HEK293 (cell line): ENCODE measurements at regions not wholly inside any gene's neighbourhood (a gene's known extent, or its start where the extent isn't known, plus 50 kb on each side); places are given as distances from the start of the nearest gene placed in this dataset.

Source experiments
- HOXA7 ChIP-seq: sonication (generic); formaldehyde crosslinking; IDR thresholded peaks from 2 replicates; pipeline ENCODE4 v1.8.1; 2022; ENCODE audit warnings: missing genetic modification reagents, borderline replicate concordance
- ZNF174 ChIP-seq: fragments of 450-650 bp; formaldehyde crosslinking; IDR thresholded peaks from 2 replicates; pipeline ENCODE4 v1.5.0; 2017; ENCODE audit warnings: missing biosample characterization, mild to moderate bottlenecking, missing genetic modification characterization
- ZNF175 ChIP-seq: fragments of 450-650 bp; formaldehyde crosslinking; IDR thresholded peaks from 2 replicates; pipeline ENCODE4 v1.5.1; 2016; ENCODE audit warnings: missing biosample characterization, missing genetic modification characterization
- ZNF214 ChIP-seq: fragments of 450-650 bp; formaldehyde crosslinking; IDR thresholded peaks from 2 replicates; pipeline ENCODE4 v1.5.1; 2017; ENCODE audit warnings: missing biosample characterization, mild to moderate bottlenecking, missing genetic modification characterization, borderline replicate concordance
- ZNF274 ChIP-seq, 2 experiments: fragments of 200-500 bp in 1 of 2; fragments of 450-650 bp in 1 of 2; sonication (Bioruptor generic) in 1 of 2; formaldehyde crosslinking in 1 of 2; IDR thresholded peaks; 2 replicates each; pipeline versions ENCODE4 v1.5.1 to v1.6.1; 2014 to 2016; ENCODE audit warnings: borderline replicate concordance in 1 of 2, inconsistent platforms in 1 of 2, low read length in 1 of 2, missing biosample characterization in 1 of 2, missing genetic modification characterization in 1 of 2
- ZNF292 ChIP-seq: fragments of 450-650 bp; formaldehyde crosslinking; IDR thresholded peaks from 2 replicates; pipeline ENCODE4 v1.5.1; 2016; ENCODE audit warnings: low read depth, missing biosample characterization, missing genetic modification characterization, borderline replicate concordance
- ZNF600 ChIP-seq: fragments of 450-650 bp; formaldehyde crosslinking; IDR thresholded peaks from 2 replicates; pipeline ENCODE4 v1.5.1; 2016; ENCODE audit warnings: missing biosample characterization, missing genetic modification characterization
- ZNF830 ChIP-seq: fragments of 450-650 bp; IDR thresholded peaks from 2 replicates; pipeline ENCODE4 v1.5.0; 2018; ENCODE audit warnings: missing biosample characterization, missing genetic modification characterization, low read depth, mild to moderate bottlenecking, moderate library complexity
- TF ChIP-seq, protein P1 (sequence below): fragments of 450-650 bp; formaldehyde crosslinking; optimal IDR thresholded peaks from 2 replicates; pipeline ENCODE3; 2016; ENCODE audit warnings: missing biosample characterization, mild to moderate bottlenecking, missing genetic modification characterization
- TF ChIP-seq, protein P2 (sequence below): fragments of 450-650 bp; formaldehyde crosslinking; IDR thresholded peaks from 2 replicates; pipeline ENCODE4 v1.5.1; 2016; ENCODE audit warnings: missing biosample characterization, missing genetic modification characterization
- TF ChIP-seq, protein P3 (sequence below): fragments of 450-650 bp; formaldehyde crosslinking; IDR thresholded peaks from 2 replicates; pipeline ENCODE4 v1.5.1; 2016; ENCODE audit warnings: missing biosample characterization, missing genetic modification characterization, borderline replicate concordance
- TF ChIP-seq, protein P4 (sequence below): fragments of 450-650 bp; formaldehyde crosslinking; IDR thresholded peaks from 2 replicates; pipeline ENCODE4 v1.5.1; 2016; ENCODE audit warnings: missing biosample characterization, missing genetic modification characterization
- TF ChIP-seq, protein P5 (sequence below): fragments of 450-650 bp; formaldehyde crosslinking; IDR thresholded peaks from 2 replicates; pipeline ENCODE4 v1.5.1; 2016; ENCODE audit warnings: missing biosample characterization, missing genetic modification characterization, low read depth
- TF ChIP-seq, protein P6 (sequence below): fragments of 450-650 bp; formaldehyde crosslinking; IDR thresholded peaks from 2 replicates; pipeline ENCODE4 v1.5.1; 2016; ENCODE audit warnings: missing biosample characterization, missing genetic modification characterization

DNA sequence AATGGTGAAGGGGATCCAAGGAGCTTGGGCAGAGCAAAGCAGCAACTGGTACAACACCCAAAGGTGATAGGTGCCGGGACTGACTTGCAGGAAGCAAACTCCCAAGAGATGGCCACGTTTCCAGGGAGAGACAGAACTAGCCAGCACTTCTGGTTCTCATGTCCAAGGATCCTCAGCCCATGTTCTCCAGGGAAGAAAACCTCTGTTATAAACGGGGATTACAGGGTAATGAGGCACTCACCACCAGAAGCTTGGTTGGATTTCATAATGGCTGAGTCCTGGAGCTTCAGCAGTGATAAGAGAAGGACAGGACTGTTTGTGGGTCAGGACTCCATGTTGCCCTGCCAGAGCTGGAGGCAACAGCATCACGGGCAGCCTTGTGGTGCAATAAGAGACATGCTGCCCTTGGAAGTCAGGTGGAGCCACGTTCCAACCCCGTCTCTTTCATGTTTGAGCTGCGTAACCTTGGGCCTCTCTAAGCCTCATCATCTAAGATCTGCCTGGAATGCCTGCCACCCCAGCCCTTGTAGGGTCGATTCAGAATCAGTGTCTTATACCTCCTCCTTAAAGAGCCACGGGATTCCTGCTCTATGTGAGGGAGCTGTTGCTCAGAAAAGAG lies 181.0 kb downstream of the ABHD5 start:
- TF ChIP-seq ZNF214 (tag by site-specific recombination) (no peak), ZNF830 (tag by site-specific recombination) (no peak), ZNF600 (no peak), ZNF292 (tag by site-specific recombination) (no peak), HOXA7 (CRISPR knock-in tag) (no peak), ZNF274 (IDR thresholded peaks at IDR 0.05; ENCODE audit: low read length) (no peak), ZNF274 (tag by site-specific recombination; IDR thresholded peaks at IDR 0.05; ENCODE audit: borderline replicate concordance) (no peak), ZNF174 (tag by site-specific recombination) (no peak), ZNF175 (tag by site-specific recombination) (no peak)
- TF ChIP-seq, protein P1, sequence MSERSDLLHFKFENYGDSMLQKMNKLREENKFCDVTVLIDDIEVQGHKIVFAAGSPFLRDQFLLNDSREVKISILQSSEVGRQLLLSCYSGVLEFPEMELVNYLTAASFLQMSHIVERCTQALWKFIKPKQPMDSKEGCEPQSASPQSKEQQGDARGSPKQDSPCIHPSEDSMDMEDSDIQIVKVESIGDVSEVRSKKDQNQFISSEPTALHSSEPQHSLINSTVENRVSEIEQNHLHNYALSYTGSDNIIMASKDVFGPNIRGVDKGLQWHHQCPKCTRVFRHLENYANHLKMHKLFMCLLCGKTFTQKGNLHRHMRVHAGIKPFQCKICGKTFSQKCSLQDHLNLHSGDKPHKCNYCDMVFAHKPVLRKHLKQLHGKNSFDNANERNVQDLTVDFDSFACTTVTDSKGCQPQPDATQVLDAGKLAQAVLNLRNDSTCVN = no peak
- TF ChIP-seq, protein P2, sequence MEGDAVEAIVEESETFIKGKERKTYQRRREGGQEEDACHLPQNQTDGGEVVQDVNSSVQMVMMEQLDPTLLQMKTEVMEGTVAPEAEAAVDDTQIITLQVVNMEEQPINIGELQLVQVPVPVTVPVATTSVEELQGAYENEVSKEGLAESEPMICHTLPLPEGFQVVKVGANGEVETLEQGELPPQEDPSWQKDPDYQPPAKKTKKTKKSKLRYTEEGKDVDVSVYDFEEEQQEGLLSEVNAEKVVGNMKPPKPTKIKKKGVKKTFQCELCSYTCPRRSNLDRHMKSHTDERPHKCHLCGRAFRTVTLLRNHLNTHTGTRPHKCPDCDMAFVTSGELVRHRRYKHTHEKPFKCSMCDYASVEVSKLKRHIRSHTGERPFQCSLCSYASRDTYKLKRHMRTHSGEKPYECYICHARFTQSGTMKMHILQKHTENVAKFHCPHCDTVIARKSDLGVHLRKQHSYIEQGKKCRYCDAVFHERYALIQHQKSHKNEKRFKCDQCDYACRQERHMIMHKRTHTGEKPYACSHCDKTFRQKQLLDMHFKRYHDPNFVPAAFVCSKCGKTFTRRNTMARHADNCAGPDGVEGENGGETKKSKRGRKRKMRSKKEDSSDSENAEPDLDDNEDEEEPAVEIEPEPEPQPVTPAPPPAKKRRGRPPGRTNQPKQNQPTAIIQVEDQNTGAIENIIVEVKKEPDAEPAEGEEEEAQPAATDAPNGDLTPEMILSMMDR (tag by site-specific recombination) = no peak
- TF ChIP-seq, protein P3, sequence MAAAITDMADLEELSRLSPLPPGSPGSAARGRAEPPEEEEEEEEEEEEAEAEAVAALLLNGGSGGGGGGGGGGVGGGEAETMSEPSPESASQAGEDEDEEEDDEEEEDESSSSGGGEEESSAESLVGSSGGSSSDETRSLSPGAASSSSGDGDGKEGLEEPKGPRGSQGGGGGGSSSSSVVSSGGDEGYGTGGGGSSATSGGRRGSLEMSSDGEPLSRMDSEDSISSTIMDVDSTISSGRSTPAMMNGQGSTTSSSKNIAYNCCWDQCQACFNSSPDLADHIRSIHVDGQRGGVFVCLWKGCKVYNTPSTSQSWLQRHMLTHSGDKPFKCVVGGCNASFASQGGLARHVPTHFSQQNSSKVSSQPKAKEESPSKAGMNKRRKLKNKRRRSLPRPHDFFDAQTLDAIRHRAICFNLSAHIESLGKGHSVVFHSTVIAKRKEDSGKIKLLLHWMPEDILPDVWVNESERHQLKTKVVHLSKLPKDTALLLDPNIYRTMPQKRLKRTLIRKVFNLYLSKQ (tag by site-specific recombination) = no peak
- TF ChIP-seq, protein P4, sequence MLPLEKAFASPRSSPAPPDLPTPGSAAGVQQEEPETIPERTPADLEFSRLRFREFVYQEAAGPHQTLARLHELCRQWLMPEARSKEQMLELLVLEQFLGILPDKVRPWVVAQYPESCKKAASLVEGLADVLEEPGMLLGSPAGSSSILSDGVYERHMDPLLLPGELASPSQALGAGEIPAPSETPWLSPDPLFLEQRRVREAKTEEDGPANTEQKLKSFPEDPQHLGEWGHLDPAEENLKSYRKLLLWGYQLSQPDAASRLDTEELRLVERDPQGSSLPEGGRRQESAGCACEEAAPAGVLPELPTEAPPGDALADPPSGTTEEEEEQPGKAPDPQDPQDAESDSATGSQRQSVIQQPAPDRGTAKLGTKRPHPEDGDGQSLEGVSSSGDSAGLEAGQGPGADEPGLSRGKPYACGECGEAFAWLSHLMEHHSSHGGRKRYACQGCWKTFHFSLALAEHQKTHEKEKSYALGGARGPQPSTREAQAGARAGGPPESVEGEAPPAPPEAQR (tag by site-specific recombination) = no peak
- TF ChIP-seq, protein P5, sequence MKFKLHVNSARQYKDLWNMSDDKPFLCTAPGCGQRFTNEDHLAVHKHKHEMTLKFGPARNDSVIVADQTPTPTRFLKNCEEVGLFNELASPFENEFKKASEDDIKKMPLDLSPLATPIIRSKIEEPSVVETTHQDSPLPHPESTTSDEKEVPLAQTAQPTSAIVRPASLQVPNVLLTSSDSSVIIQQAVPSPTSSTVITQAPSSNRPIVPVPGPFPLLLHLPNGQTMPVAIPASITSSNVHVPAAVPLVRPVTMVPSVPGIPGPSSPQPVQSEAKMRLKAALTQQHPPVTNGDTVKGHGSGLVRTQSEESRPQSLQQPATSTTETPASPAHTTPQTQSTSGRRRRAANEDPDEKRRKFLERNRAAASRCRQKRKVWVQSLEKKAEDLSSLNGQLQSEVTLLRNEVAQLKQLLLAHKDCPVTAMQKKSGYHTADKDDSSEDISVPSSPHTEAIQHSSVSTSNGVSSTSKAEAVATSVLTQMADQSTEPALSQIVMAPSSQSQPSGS (tag by site-specific recombination) = no peak
- TF ChIP-seq, protein P6, sequence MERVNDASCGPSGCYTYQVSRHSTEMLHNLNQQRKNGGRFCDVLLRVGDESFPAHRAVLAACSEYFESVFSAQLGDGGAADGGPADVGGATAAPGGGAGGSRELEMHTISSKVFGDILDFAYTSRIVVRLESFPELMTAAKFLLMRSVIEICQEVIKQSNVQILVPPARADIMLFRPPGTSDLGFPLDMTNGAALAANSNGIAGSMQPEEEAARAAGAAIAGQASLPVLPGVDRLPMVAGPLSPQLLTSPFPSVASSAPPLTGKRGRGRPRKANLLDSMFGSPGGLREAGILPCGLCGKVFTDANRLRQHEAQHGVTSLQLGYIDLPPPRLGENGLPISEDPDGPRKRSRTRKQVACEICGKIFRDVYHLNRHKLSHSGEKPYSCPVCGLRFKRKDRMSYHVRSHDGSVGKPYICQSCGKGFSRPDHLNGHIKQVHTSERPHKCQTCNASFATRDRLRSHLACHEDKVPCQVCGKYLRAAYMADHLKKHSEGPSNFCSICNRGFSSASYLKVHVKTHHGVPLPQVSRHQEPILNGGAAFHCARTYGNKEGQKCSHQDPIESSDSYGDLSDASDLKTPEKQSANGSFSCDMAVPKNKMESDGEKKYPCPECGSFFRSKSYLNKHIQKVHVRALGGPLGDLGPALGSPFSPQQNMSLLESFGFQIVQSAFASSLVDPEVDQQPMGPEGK (tag by site-specific recombination) = no peak
